Neuronal stem cell (in vitro differentiated cells): ENCODE measurements at regions not wholly inside any gene's neighbourhood (a gene's known extent, or its start where the extent isn't known, plus 50 kb on each side); places are given as distances from the start of the nearest gene placed in this dataset.

ENCODE experiments used
- DNase-seq: peaks from one replicate; pipeline ENCODE4 v3.0.0-alpha.2; 2013; ENCODE audit warnings: low spot score
- H2AFZ ChIP-seq: one replicate; pipeline ENCODE4 v1.6.1; 2013; ENCODE audit warnings: mild to moderate bottlenecking, low read length, inconsistent platforms
- H2AK5ac ChIP-seq: 2 replicates; pipeline ENCODE4 v1.6.1; 2013; ENCODE audit warnings: low read depth, mild to moderate bottlenecking, inconsistent platforms, low read length, moderate library complexity, mixed read lengths
- H2BK120ac ChIP-seq: 2 replicates; pipeline ENCODE4 v1.6.1; 2013; ENCODE audit warnings: low read depth, mild to moderate bottlenecking, inconsistent platforms, low read length, moderate library complexity, mixed read lengths
- H2BK12ac ChIP-seq: one replicate; pipeline ENCODE4 v1.6.1; 2013; ENCODE audit warnings: low read length, inconsistent platforms
- H2BK15ac ChIP-seq: 2 replicates; pipeline ENCODE4 v1.6.1; 2013; ENCODE audit warnings: mild to moderate bottlenecking, low read length, inconsistent platforms, mixed read lengths
- H2BK5ac ChIP-seq: one replicate; pipeline ENCODE4 v1.6.1; 2013; ENCODE audit warnings: inconsistent platforms, mild to moderate bottlenecking, low read length, moderate library complexity
- H3K14ac ChIP-seq: one replicate; pipeline ENCODE4 v1.6.1; 2013; ENCODE audit warnings: low read length, inconsistent platforms
- H3K18ac ChIP-seq: 2 replicates; pipeline ENCODE4 v1.6.1; 2013; ENCODE audit warnings: low read length, inconsistent platforms
- H3K23ac ChIP-seq: 2 replicates; pipeline ENCODE4 v1.6.1; 2013; ENCODE audit warnings: low read depth, mild to moderate bottlenecking, mixed read lengths, low read length, inconsistent platforms; ENCODE audit not compliant: poor library complexity
- H3K27ac ChIP-seq: replicated peaks from 3 replicates; pipeline ENCODE4 v1.5.1; 2013; ENCODE audit warnings: low read length, inconsistent platforms
- H3K27me3 ChIP-seq, 3 experiments: 2 replicates each; pipeline ENCODE4 v1.6.1; 2013; ENCODE audit warnings: low read length in 3 of 3, mild to moderate bottlenecking in 2 of 3, inconsistent platforms in 1 of 3, low read depth in 1 of 3, mixed read lengths in 1 of 3, moderate library complexity in 1 of 3; ENCODE audit not compliant: control insufficient read depth in 3 of 3, insufficient read depth in 3 of 3
- H3K36me3 ChIP-seq, 2 donors: replicated peaks in 1 of 2; 2 replicates each; pipeline ENCODE4 v1.6.1; 2013; ENCODE audit warnings: low read length in 2 of 2; ENCODE audit not compliant: control insufficient read depth in 2 of 2, insufficient read depth in 2 of 2
- H3K4ac ChIP-seq: 2 replicates; pipeline ENCODE4 v1.6.1; 2013; ENCODE audit warnings: inconsistent platforms, mild to moderate bottlenecking, low read length, moderate library complexity
- H3K4me1 ChIP-seq, 2 donors: 1 replicate in 1 of 2; 2 replicates in 1 of 2; pipeline ENCODE4 v1.6.1; 2013; ENCODE audit warnings: low read length in 2 of 2, low read depth in 1 of 2; ENCODE audit not compliant: control insufficient read depth in 2 of 2, insufficient read depth in 1 of 2
- H3K4me2 ChIP-seq: one replicate; pipeline ENCODE4 v1.6.1; 2013; ENCODE audit warnings: mild to moderate bottlenecking, low read length, inconsistent platforms; ENCODE audit not compliant: insufficient read depth, poor library complexity, severe bottlenecking
- H3K4me3 ChIP-seq, 2 donors: 2 replicates each; pipeline ENCODE4 v1.5.1; 2013; ENCODE audit warnings: low read length in 2 of 2, mild to moderate bottlenecking in 2 of 2, inconsistent platforms in 1 of 2, moderate library complexity in 1 of 2
- H3K79me1 ChIP-seq: one replicate; pipeline ENCODE4 v1.6.1; 2013; ENCODE audit warnings: low read depth, mild to moderate bottlenecking, inconsistent platforms, low read length, moderate library complexity
- H3K9ac ChIP-seq: one replicate; pipeline ENCODE4 v1.6.1; 2013; ENCODE audit warnings: mild to moderate bottlenecking, low read depth, low read length, inconsistent platforms; ENCODE audit not compliant: poor library complexity
- H3K9me3 ChIP-seq, 2 donors: replicated peaks in 1 of 2; 2 replicates each; pipeline versions ENCODE3 to v1.6.1; 2013; ENCODE audit warnings: low read length in 2 of 2, mild to moderate bottlenecking in 2 of 2, inconsistent platforms in 1 of 2, low read depth in 1 of 2, mixed read lengths in 1 of 2, moderate library complexity in 1 of 2; ENCODE audit not compliant: control insufficient read depth in 2 of 2, insufficient read depth in 1 of 2
- H4K8ac ChIP-seq: one replicate; pipeline ENCODE4 v1.6.1; 2013; ENCODE audit warnings: low read depth, mild to moderate bottlenecking, inconsistent platforms, low read length, moderate library complexity
- H4K91ac ChIP-seq: one replicate; pipeline ENCODE4 v1.6.1; 2013; ENCODE audit warnings: low read length, low read depth, mild to moderate bottlenecking, inconsistent platforms; ENCODE audit not compliant: poor library complexity
- WGBS, 2 donors: extraction: QIAGEN DNeasy Blood & Tissue Kit; methylation state at CpG; one replicate each; pipeline ENCODE4 v1.1.7; 2013; ENCODE audit warnings: missing lambda C conversion rate in 2 of 2, mixed read lengths in 1 of 2; ENCODE audit not compliant: insufficient read length in 2 of 2, insufficient replicate concordance in 1 of 2; ENCODE audit errors: extremely low coverage in 2 of 2; 5-methylcytosine and 5-hydroxymethylcytosine counted together

DNA sequence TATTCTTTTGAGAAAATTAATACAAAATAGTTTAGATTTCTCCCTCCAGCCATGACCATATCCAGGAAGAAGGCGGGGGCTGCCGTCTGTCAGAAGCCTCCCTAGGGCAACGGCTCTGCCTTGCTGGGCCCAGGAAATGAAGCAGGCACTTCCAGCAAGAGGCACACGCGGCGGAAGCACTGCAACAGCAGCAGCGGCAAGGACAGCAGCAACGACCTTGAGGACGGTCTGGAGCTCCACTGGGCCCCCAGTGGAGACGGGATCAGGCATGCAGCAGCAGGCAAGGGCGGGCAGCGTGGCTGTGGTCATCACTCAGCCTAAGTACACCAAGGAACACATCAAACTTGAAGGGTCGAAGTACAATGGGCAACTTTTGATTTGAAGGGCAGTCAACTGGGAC, 61.3 kb upstream of the EPHA6 start:
- Histone ChIP-seq H2AK5ac (no peak overlapping the region), H3K79me1 (no peaks in the 10 kb centered on the region), H4K8ac (no peak overlapping the region), H3K14ac (peak overlapping the region; percentile 75), H2BK15ac (no peak overlapping the region), H3K4me3 (no peak overlapping the region), H3K27me3 (no peaks in the 10 kb centered on the region), H3K36me3 (no peaks in the 10 kb centered on the region), H2BK5ac (no peak overlapping the region), H3K18ac (peak overlapping the region; percentile 61), H3K9me3 (no peaks in the 10 kb centered on the region), H3K4me2 (no peak overlapping the region), H4K91ac (peak overlapping the region; percentile 82), H3K27ac (no peak overlapping the region), H2AFZ (no peak overlapping the region), H2BK120ac (no peak overlapping the region), H2BK12ac (no peak overlapping the region), H3K9ac (no peak overlapping the region), H3K4me1 (peaks cover 0 to 5% of the 10 kb centered on the region in 2 donors), H3K4ac (no peak overlapping the region), H3K23ac (no peak overlapping the region)
- DNase-seq, result no peak
- WGBS, 2 donors, result no CpG with 5 or more reads among the region's 13 CpGs

DNA sequence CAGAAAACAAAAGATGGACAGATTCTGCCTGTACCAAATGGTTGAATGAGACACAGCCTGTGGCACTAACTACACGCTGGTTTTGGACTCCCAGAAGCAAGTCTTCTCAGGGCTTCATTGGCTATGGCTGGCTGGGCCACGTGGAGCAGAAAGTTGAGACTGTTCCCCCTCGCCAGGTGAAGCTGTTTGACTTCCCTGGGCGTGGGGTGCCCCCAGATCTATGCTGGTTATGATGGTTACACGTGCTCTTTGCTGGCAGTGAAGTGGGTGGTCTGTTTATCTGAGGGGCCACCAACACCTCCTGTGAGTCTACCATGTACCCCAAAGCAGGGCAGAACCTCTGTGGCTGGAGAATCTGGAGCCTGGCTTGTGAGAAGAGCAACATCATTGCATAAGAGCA, 60.3 kb upstream of the EPHA6 start:
- no peak overlapping the region for H3K4me2 ChIP-seq
- no CpG with 5 or more reads among the region's 5 CpGs for WGBS, 2 donors
- H2BK5ac ChIP-seq, result no peak overlapping the region
- no peak overlapping the region for H2BK120ac ChIP-seq
- no peak overlapping the region for H3K4ac ChIP-seq
- H2BK15ac ChIP-seq, result no peak overlapping the region
- H3K27me3 ChIP-seq, result no peaks in the 10 kb centered on the region
- DNase-seq, result no peak
- H3K36me3 ChIP-seq, result no peaks in the 10 kb centered on the region
- no peak overlapping the region for H3K9ac ChIP-seq
- no peak overlapping the region for H2AK5ac ChIP-seq
- H3K4me1 ChIP-seq, result peaks cover 0 to 5% of the 10 kb centered on the region in 2 donors
- no peak overlapping the region for H4K91ac ChIP-seq
- no peak overlapping the region for H3K27ac ChIP-seq
- H3K14ac ChIP-seq, result no peak overlapping the region
- no peak overlapping the region for H4K8ac ChIP-seq
- H2BK12ac ChIP-seq, result no peak overlapping the region
- H3K18ac ChIP-seq, result no peak overlapping the region
- no peaks in the 10 kb centered on the region for H3K79me1 ChIP-seq
- no peak overlapping the region for H3K23ac ChIP-seq
- no peak overlapping the region for H3K4me3 ChIP-seq
- no peak overlapping the region for H2AFZ ChIP-seq
- H3K9me3 ChIP-seq, result no peaks in the 10 kb centered on the region

DNA sequence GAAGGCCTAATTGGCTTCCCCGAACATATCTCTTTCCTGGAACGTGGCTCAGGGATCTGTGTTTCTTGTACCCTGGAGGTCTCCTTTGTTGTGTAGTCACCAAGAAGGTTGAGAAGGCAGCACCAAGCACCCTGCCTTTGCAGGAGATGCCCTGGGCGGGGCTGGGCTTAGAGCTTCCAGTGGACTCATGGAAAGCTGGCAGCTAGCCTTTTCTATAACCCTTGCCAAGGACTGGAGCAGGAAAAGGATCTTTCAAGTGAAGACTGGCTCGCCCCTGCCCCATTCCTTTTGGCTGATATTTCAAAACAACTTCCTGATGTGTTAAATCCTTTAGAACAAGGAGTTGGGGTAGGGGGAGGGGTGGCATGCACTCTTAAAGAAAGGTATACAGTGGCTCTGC, 58.9 kb upstream of the EPHA6 start:
- H3K14ac ChIP-seq, result no peak overlapping the region
- no peaks in the 10 kb centered on the region for H3K36me3 ChIP-seq
- H2BK15ac ChIP-seq, result no peak overlapping the region
- peaks cover 0 to 5% of the 10 kb centered on the region in 2 donors for H3K4me1 ChIP-seq
- H2BK5ac ChIP-seq, result no peak overlapping the region
- H3K4ac ChIP-seq, result no peak overlapping the region
- no peak overlapping the region for H2BK120ac ChIP-seq
- peak overlapping the region; percentile 47 for H2AFZ ChIP-seq
- no peak for DNase-seq
- no peak overlapping the region for H3K23ac ChIP-seq
- no peak overlapping the region for H2AK5ac ChIP-seq
- H3K79me1 ChIP-seq, result no peaks in the 10 kb centered on the region
- H3K27me3 ChIP-seq, result no peaks in the 10 kb centered on the region
- H3K4me3 ChIP-seq, result no peak overlapping the region
- H3K9me3 ChIP-seq, result no peaks in the 10 kb centered on the region
- H3K27ac ChIP-seq, result no peak overlapping the region
- no peak overlapping the region for H4K8ac ChIP-seq
- H3K9ac ChIP-seq, result no peak overlapping the region
- no peak overlapping the region for H3K4me2 ChIP-seq
- H3K18ac ChIP-seq, result no peak overlapping the region
- no peak overlapping the region for H4K91ac ChIP-seq
- WGBS, 2 donors, result no CpG with 5 or more reads among the region's 4 CpGs
- no peak overlapping the region for H2BK12ac ChIP-seq

DNA sequence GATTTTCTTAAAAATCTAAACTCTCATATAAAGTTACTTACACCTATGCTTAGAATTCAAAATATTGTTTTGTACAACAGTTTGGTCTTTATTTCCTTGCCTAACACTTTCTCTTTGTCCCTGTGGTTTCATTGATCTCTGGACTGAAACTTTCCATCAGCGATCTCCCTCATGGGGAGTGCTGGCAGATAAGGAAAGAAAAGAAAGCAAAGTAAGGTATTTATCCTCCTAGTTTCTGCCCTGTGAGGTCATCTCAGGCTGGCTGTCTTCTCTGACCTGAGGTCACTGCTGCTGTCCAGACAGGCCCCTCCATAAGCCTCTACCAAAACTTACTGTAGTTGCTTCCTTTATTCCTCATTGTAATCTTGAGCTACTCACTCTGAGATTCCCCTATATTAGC, 57.9 kb upstream of the EPHA6 start:
- H3K23ac ChIP-seq, result no peak overlapping the region
- WGBS, 2 donors, result no CpG with 5 or more reads among the region's 1 CpG
- H3K4me2 ChIP-seq, result no peak overlapping the region
- no peak overlapping the region for H3K27ac ChIP-seq
- H2BK12ac ChIP-seq, result no peak overlapping the region
- H3K4ac ChIP-seq, result no peak overlapping the region
- no peak overlapping the region for H4K91ac ChIP-seq
- H2AK5ac ChIP-seq, result no peak overlapping the region
- H2AFZ ChIP-seq, result no peak overlapping the region
- no peak overlapping the region for H2BK5ac ChIP-seq
- H2BK120ac ChIP-seq, result no peak overlapping the region
- H3K4me1 ChIP-seq, result peaks cover 0 to 5% of the 10 kb centered on the region in 2 donors
- DNase-seq, result no peak
- no peak overlapping the region for H4K8ac ChIP-seq
- no peak overlapping the region for H3K14ac ChIP-seq
- no peak overlapping the region for H3K18ac ChIP-seq
- no peaks in the 10 kb centered on the region for H3K27me3 ChIP-seq
- no peaks in the 10 kb centered on the region for H3K9me3 ChIP-seq
- no peak overlapping the region for H3K9ac ChIP-seq
- no peak overlapping the region for H2BK15ac ChIP-seq
- H3K4me3 ChIP-seq, result no peak overlapping the region
- no peaks in the 10 kb centered on the region for H3K79me1 ChIP-seq
- no peaks in the 10 kb centered on the region for H3K36me3 ChIP-seq
